NT2/D1 (cell line): ENCODE measurements at regions not wholly inside any gene's neighbourhood (a gene's known extent, or its start where the extent isn't known, plus 50 kb on each side); places are given as distances from the start of the nearest gene placed in this dataset.

Experiments
- SUZ12 ChIP-seq: IDR thresholded peaks from 2 replicates; pipeline ENCODE4 v1.6.1; 2011; ENCODE audit not compliant: insufficient read length, insufficient read depth; ENCODE audit errors: extremely low read depth
- ZNF274 ChIP-seq: IDR thresholded peaks from 2 replicates; pipeline ENCODE4 v1.6.1; 2011; ENCODE audit warnings: mild to moderate bottlenecking, low read depth, low read length

GRCh38 chr18:24536834-24537233 lies 76.4 kb downstream of the HRH4 start:
- no peak for TF ChIP-seq SUZ12
- no peak for TF ChIP-seq ZNF274
